Esophagus muscularis mucosa (tissue), 4 donors: ENCODE measurements at regions not wholly inside any gene's neighbourhood (a gene's known extent, or its start where the extent isn't known, plus 50 kb on each side); places are given as distances from the start of the nearest gene placed in this dataset.
A peak's percentile ranks its signal among the peaks of the same experiment; 100 is the strongest.

Experiments used
- DNase-seq: peaks from one replicate; pipeline ENCODE4 v3.0.0-alpha.2; 2017; ENCODE audit errors: extremely low spot score
- H3K27ac ChIP-seq, 4 donors: fragments of 200-600 bp; sonication (generic); replicated peaks in 1 of 4; 1 replicate in 3 of 4; 2 replicates in 1 of 4; pipeline ENCODE4 v1.5.1; 2016 to 2019; ENCODE audit warnings: mild to moderate bottlenecking in 1 of 4
- H3K27me3 ChIP-seq, 4 donors: fragments of 200-600 bp; sonication (generic); one replicate each; pipeline versions ENCODE4 v1.5.1 to v1.6.0; 2016 to 2019
- H3K36me3 ChIP-seq, 4 donors: fragments of 200-600 bp; sonication (generic); one replicate each; pipeline ENCODE4 v1.5.1; 2016 to 2019
- H3K4me1 ChIP-seq, 4 donors: fragments of 200-600 bp; sonication (generic); one replicate each; pipeline ENCODE4 v1.5.1; 2016 to 2019
- H3K4me3 ChIP-seq, 4 donors: fragments of 200-600 bp; sonication (generic); 1 replicate in 2 of 4; 2 replicates in 2 of 4; pipeline ENCODE4 v1.5.1; 2016 to 2019; ENCODE audit warnings: mild to moderate bottlenecking in 4 of 4, moderate library complexity in 1 of 4
- H3K9me3 ChIP-seq, 4 donors: fragments of 200-600 bp; sonication (generic); 1 replicate in 3 of 4; 2 replicates in 1 of 4; pipeline ENCODE4 v1.5.1; 2016 to 2019
- EP300 ChIP-seq: sonication (generic); formaldehyde crosslinking; IDR thresholded peaks from one replicate; pipeline ENCODE4 v1.6.1; 2017; ENCODE audit warnings: antibody characterized with exemption
- POLR2A ChIP-seq: fragments of 450-650 bp; IDR thresholded peaks from one replicate; pipeline ENCODE4 v1.6.1; 2017; ENCODE audit warnings: antibody characterized with exemption, moderate library complexity, mild to moderate bottlenecking, low read depth
- POLR2AphosphoS5 ChIP-seq, 2 donors: sonication (generic); formaldehyde crosslinking; IDR thresholded peaks; one replicate each; pipeline ENCODE4 v1.6.1; 2017; ENCODE audit warnings: antibody characterized with exemption in 2 of 2
- WGBS: methylation state at CpG from one replicate; pipeline ENCODE4 v1.1.5; 2018; 5-methylcytosine and 5-hydroxymethylcytosine counted together
- intact Hi-C: fragments of 100-400 bp; cut with DNase I; formaldehyde crosslinking; loops from one replicate; pipeline ENCODE4 v1.15.1; 2023
- TF ChIP-seq, protein P1 (sequence below), 3 experiments: fragments of 200-600 bp in 2 of 3; fragments of 450-650 bp in 1 of 3; sonication (generic) in 2 of 3; IDR thresholded peaks; one replicate each; pipeline ENCODE4 v1.5.1; 2017 to 2019; ENCODE audit warnings: antibody characterized with exemption in 3 of 3, mild to moderate bottlenecking in 2 of 3, moderate library complexity in 1 of 3

- H3K9me3 ChIP-seq, result no peaks in the 10 kb centered on the region
- H3K4me3 ChIP-seq, result no peak overlapping the region
- 87% methylated on average over 3 of the region's 3 CpGs for WGBS
- TF ChIP-seq POLR2A (no peak), EP300 (no peak), POLR2AphosphoS5 (IDR thresholded peaks at IDR 0.05) (no peak)
- TF ChIP-seq, protein P1, sequence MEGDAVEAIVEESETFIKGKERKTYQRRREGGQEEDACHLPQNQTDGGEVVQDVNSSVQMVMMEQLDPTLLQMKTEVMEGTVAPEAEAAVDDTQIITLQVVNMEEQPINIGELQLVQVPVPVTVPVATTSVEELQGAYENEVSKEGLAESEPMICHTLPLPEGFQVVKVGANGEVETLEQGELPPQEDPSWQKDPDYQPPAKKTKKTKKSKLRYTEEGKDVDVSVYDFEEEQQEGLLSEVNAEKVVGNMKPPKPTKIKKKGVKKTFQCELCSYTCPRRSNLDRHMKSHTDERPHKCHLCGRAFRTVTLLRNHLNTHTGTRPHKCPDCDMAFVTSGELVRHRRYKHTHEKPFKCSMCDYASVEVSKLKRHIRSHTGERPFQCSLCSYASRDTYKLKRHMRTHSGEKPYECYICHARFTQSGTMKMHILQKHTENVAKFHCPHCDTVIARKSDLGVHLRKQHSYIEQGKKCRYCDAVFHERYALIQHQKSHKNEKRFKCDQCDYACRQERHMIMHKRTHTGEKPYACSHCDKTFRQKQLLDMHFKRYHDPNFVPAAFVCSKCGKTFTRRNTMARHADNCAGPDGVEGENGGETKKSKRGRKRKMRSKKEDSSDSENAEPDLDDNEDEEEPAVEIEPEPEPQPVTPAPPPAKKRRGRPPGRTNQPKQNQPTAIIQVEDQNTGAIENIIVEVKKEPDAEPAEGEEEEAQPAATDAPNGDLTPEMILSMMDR (IDR thresholded peaks at IDR 0.05), result no peak
- H3K36me3 ChIP-seq, result no peaks in the 10 kb centered on the region
- intact Hi-C loops, result no loop called here
- H3K27me3 ChIP-seq, result no peaks in the 10 kb centered on the region
- DNase-seq, result peak; percentile 26
- H3K27ac ChIP-seq, result no peak overlapping the region
- no peaks in the 10 kb centered on the region for H3K4me1 ChIP-seq
These were observed 52.2 kb downstream of the FAT3 start for GRCh38 chr11:92276773-92277172.

- intact Hi-C loops, result no loop called here
- H3K4me1 ChIP-seq, result no peaks in the 10 kb centered on the region
- 82% methylated on average over 1 of the region's 1 CpG for WGBS
These were observed 53.3 kb downstream of the FAT3 start for GRCh38 chr11:92277871-92278270.

GRCh38 chr11:92278791-92279433 lies 54.3 kb downstream of the FAT3 start:
- no peak overlapping the region for H3K27ac ChIP-seq
- DNase-seq, result peak; percentile 60
- 96% methylated on average over 1 of the region's 1 CpG for WGBS
- no peaks in the 10 kb centered on the region for H3K36me3 ChIP-seq
- H3K4me3 ChIP-seq, result no peak overlapping the region
- H3K9me3 ChIP-seq, result no peaks in the 10 kb centered on the region
- intact Hi-C loops, result no loop called here
- H3K4me1 ChIP-seq, result no peaks in the 10 kb centered on the region
- TF ChIP-seq, protein P1 (IDR thresholded peaks at IDR 0.05), result no peak
- no peaks in the 10 kb centered on the region for H3K27me3 ChIP-seq

More at GRCh38 chr11:92277871-92278270, 53.3 kb downstream of the FAT3 start:
- Histone ChIP-seq H3K4me3 (no peak overlapping the region), H3K27ac (no peak overlapping the region), H3K9me3 (no peaks in the 10 kb centered on the region), H3K27me3 (no peaks in the 10 kb centered on the region), H3K36me3 (no peaks in the 10 kb centered on the region)
- DNase-seq, result no peak
- no peak for TF ChIP-seq POLR2AphosphoS5 (IDR thresholded peaks at IDR 0.05)
- TF ChIP-seq EP300, result no peak
- TF ChIP-seq, protein P1 (IDR thresholded peaks at IDR 0.05), result no peak
- no peak for TF ChIP-seq POLR2A

DNA sequence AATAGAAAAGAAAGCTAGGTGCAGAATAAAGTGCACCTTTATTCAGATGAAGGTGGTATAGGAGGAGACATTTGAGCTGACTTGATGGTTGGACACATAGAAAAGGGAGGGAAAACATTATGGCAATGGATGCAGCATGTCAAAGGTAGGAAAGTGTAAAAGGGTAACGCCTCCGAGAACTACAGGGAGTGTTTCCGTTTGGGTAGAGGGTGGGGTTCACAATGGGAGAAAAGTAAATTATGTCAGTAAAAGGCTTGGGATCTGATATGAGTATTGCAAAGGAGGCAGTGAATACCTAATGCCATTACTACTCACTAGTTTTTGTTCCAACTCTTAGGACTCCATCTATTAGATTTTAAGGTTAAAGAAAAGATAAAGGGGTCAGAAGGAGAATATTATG lies 59.5 kb downstream of the FAT3 start:
- H3K4me3 ChIP-seq, result no peak overlapping the region
- TF ChIP-seq, protein P1 (IDR thresholded peaks at IDR 0.05), result no peak
- TF ChIP-seq EP300 (no peak), POLR2A (no peak)
- no peaks in the 10 kb centered on the region for H3K36me3 ChIP-seq
- WGBS, result 88% methylated on average over 3 of the region's 3 CpGs
- H3K27ac ChIP-seq, result no peak overlapping the region
- peaks cover 0 to 8% (median 1%) of the 10 kb centered on the region in 4 donors for H3K4me1 ChIP-seq
- no peaks in the 10 kb centered on the region for H3K27me3 ChIP-seq
- intact Hi-C loops, result no loop called here
- no peak for DNase-seq
- H3K9me3 ChIP-seq, result no peaks in the 10 kb centered on the region

DNA sequence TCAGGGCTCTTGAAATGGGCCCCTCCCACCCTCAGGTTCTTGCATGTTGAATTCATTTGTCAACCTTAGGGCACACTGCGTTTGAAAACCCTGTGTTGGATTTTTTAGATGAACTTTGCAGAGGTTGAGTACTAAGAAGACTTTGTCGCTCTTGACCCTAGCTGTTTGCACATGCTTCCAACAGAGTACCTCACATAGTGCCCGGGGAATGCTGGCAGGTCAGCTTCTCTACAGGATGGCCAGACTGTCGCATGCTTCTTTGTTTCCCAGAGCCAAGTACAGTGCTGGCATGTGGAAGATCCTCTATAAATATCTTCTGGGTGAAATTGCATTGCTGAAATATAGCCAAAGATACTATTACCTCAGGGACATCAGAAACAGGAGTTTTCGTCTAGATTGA lies 59.9 kb downstream of the FAT3 start:
- Histone ChIP-seq H3K9me3 (no peaks in the 10 kb centered on the region), H3K36me3 (no peaks in the 10 kb centered on the region), H3K4me1 (peaks cover 0 to 8% (median 1%) of the 10 kb centered on the region in 4 donors), H3K27ac (no peak overlapping the region), H3K27me3 (no peaks in the 10 kb centered on the region), H3K4me3 (no peak overlapping the region)
- peak; percentile 62 for DNase-seq
- intact Hi-C loops, result no loop called here
- 65% methylated on average over 5 of the region's 5 CpGs for WGBS
- TF ChIP-seq EP300, result no peak
